Inferior parietal cortex (tissue), 1 donor: ENCODE measurements at regions not wholly inside any gene's neighbourhood (a gene's known extent, or its start where the extent isn't known, plus 50 kb on each side); places are given as distances from the start of the nearest gene placed in this dataset.

ENCODE experiments used
- DNase-seq: peaks from one replicate; pipeline ENCODE4 v3.0.0-alpha.2; 2016; ENCODE audit errors: extremely low spot score

DNA sequence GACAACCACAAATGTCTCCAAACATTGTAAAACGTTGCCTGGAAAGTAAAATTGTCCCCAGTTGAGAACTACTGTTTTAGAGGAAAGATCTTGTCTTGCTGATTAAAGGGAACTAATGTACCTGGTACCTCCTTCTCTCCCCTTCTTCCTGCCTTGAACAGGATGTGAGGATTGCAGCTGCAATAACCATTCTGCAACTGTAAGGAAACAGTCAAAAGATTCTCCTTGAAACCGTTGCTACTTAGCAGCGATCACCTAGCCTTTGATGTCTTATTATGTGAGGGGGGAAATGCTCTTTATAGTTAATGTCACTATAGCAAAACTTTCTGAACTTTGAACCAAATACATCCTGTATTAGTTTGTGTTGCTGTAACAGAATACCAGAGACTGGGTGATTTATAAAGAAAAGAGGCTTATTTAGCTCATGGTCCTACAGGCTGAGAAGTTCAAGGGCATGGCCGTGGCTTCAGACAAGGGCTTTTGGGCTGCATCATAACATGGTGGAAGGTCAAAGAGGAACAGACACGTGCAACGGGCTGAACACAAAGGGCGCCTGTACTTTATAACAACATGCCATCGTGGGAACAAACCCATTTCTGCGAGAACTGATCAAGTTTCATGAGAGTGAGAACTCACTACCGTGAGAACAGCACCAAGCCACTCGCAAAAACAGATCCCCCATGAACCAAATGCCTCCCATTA is 54.2 kb upstream of the PARD3 start:
- no peak for DNase-seq

DNA sequence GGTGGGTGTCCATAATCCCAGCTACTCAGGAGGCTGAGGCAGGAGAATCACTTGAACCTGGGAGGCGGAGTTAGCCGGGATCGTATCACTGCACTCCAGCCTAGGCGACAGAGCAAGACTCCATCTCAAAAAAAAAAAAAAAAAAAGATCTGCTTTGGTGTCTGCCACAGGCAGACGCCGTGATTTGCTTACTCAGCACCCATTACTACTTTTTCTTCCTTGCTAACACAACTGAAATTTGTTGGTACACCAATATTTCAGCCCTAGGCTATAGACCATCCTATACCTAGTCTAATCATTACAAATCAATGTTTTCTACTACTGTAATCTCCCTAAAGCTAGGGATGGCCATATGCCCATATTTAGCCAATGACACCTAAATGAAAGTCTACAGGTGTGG is 53.5 kb upstream of the PARD3 start:
- DNase-seq, result no peak

- no peak for DNase-seq
Measured at GRCh38 chr10:34866848-34867247, 51.8 kb upstream of the PARD3 start.
